ENCODE measurements at regions not wholly inside any gene's neighbourhood (a gene's known extent, or its start where the extent isn't known, plus 50 kb on each side); places are given as distances from the start of the nearest gene placed in this dataset.

DNA sequence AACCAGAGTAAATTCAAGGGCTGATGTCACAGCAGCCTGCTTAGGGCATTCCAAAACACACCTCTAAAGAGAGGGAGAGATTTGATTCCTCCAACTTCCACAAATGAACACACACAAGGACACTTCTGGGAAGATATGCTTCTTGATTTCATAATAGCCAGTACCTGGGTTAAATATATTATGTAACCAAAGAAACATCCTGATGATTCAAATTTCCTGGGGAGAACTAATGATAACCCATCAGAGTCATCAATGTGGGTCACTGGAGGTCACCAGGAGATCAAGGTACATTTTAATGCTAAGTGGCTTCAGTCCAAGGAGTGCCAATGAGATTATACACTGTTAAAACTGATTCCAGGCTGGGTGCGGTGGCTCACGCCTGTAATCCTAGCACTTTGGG, 54.0 kb upstream of the DOCK9 start:
- TF ChIP-seq ZNF274 (IDR thresholded peaks at IDR 0.05; ENCODE audit: low read depth, low read length), result no peak
- no peak for TF ChIP-seq YY1 (IDR thresholded peaks at IDR 0.05; ENCODE audit: insufficient read depth, insufficient read length)
- no peak for TF ChIP-seq SUZ12 (IDR thresholded peaks at IDR 0.05; ENCODE audit: extremely low read depth, insufficient read depth, insufficient read length)

Data from NT2/D1 (cell line).